H1 (cell line): ENCODE measurements at regions not wholly inside any gene's neighbourhood (a gene's known extent, or its start where the extent isn't known, plus 50 kb on each side); places are given as distances from the start of the nearest gene placed in this dataset.

Experiments used
- CTCF ChIA-PET: fragments of 300-600 bp; sonication (Branson Sonifier 250); formaldehyde crosslinking; loops from one replicate; lab custom pipeline; 2021; ENCODE audit not compliant: partially characterized antibody; lab: Charles Lee
- POLR2A ChIA-PET: fragments of 300-600 bp; sonication (Branson Sonifier 250); formaldehyde crosslinking; loops from one replicate; lab custom pipeline; 2021; ENCODE audit warnings: inconsistent platforms; ENCODE audit not compliant: partially characterized antibody; lab: Charles Lee
- DNase-seq, 2 experiments: peaks; one replicate each; pipeline versions ENCODE4 v3.0.0 to v3.0.0-alpha.2; 2010 to 2022; ENCODE audit warnings: low spot score in 2 of 2, low read depth in 1 of 2, mixed read lengths in 1 of 2
- FAIRE-seq: peaks from 2 replicates; lab custom pipeline; 2011; peaks lifted over from hg19 to GRCh38; lab: Jason Lieb, UNC
- H2AFZ ChIP-seq: 2 replicates; pipeline ENCODE4 v1.8.1; 2012; ENCODE audit warnings: low read length, inconsistent platforms
- H2AK5ac ChIP-seq: 2 replicates; pipeline ENCODE4 v1.6.1; 2013; ENCODE audit warnings: low read depth, low read length
- H2BK120ac ChIP-seq: replicated peaks from 2 replicates; pipeline ENCODE3; 2013; ENCODE audit warnings: low read depth, low read length, inconsistent platforms
- H2BK12ac ChIP-seq: 2 replicates; pipeline ENCODE4 v1.6.1; 2013; ENCODE audit warnings: low read depth, low read length
- H2BK15ac ChIP-seq: 2 replicates; pipeline ENCODE4 v1.6.1; 2013; ENCODE audit warnings: low read length
- H2BK20ac ChIP-seq: 2 replicates; pipeline ENCODE4 v1.6.1; 2013; ENCODE audit warnings: low read length
- H2BK5ac ChIP-seq: 2 replicates; pipeline ENCODE4 v1.6.1; 2013; ENCODE audit warnings: low read depth, low read length
- H3K14ac ChIP-seq: 2 replicates; pipeline ENCODE4 v1.6.1; 2013; ENCODE audit warnings: inconsistent platforms; ENCODE audit not compliant: insufficient read length
- H3K18ac ChIP-seq: 2 replicates; pipeline ENCODE4 v1.6.1; 2013; ENCODE audit warnings: low read length; ENCODE audit errors: extremely low read depth
- H3K23ac ChIP-seq: 2 replicates; pipeline ENCODE4 v1.6.1; 2013; ENCODE audit warnings: inconsistent platforms; ENCODE audit not compliant: insufficient read length
- H3K23me2 ChIP-seq: 2 replicates; pipeline ENCODE4 v1.6.1; 2013; ENCODE audit warnings: low read depth, low read length
- H3K27ac ChIP-seq: 2 replicates; pipeline ENCODE4 v1.6.1; 2011; ENCODE audit warnings: low read depth, low read length, inconsistent platforms
- H3K27me3 ChIP-seq, 4 experiments: replicated peaks in 1 of 4; 1 replicate in 1 of 4; 2 replicates in 3 of 4; pipeline versions ENCODE4 v1.6.1 to v1.8.1; 2011 to 2013; ENCODE audit warnings: low read length in 3 of 4, mild to moderate bottlenecking in 3 of 4, inconsistent platforms in 2 of 4, mixed read lengths in 2 of 4, moderate library complexity in 1 of 4; ENCODE audit not compliant: control insufficient read depth in 3 of 4, insufficient read depth in 3 of 4; ENCODE audit errors: extremely low read depth in 1 of 4
- H3K36me3 ChIP-seq, 4 experiments: 2 replicates each; pipeline versions ENCODE4 v1.6.1 to v1.8.1; 2011 to 2013; ENCODE audit warnings: mild to moderate bottlenecking in 4 of 4, low read length in 3 of 4, moderate library complexity in 2 of 4, control low read depth in 1 of 4, inconsistent platforms in 1 of 4; ENCODE audit not compliant: insufficient read depth in 4 of 4, control insufficient read depth in 2 of 4
- H3K4ac ChIP-seq: replicated peaks from 2 replicates; pipeline ENCODE3; 2013; ENCODE audit warnings: low read length, low read depth, mixed read lengths, inconsistent platforms; ENCODE audit not compliant: insufficient read length
- H3K4me1 ChIP-seq, 4 experiments: replicated peaks in 1 of 4; 1 replicate in 1 of 4; 2 replicates in 3 of 4; pipeline versions ENCODE4 v1.6.1 to v1.8.1; 2011 to 2013; ENCODE audit warnings: low read length in 3 of 4, inconsistent platforms in 2 of 4, mixed read lengths in 1 of 4; ENCODE audit not compliant: insufficient read depth in 4 of 4, control insufficient read depth in 3 of 4
- H3K4me2 ChIP-seq, 2 experiments: 2 replicates each; pipeline versions ENCODE4 v1.6.1 to v1.8.1; 2011 to 2013; ENCODE audit warnings: low read depth in 2 of 2, low read length in 2 of 2, control low read depth in 1 of 2, inconsistent platforms in 1 of 2, mild to moderate bottlenecking in 1 of 2; ENCODE audit not compliant: insufficient read depth in 1 of 2
- H3K4me3 ChIP-seq, 4 experiments: fragments of 200-600, 300-600 bp in 1 of 4; sonication (generic), shearing (Covaris generic), sonication (Bioruptor Twin) in 1 of 4; 2 replicates each; pipeline versions ENCODE4 v1.5.1 to v1.8.1; 2011 to 2016; ENCODE audit warnings: low read length in 4 of 4, low read depth in 3 of 4, control low read depth in 2 of 4, inconsistent platforms in 2 of 4, mild to moderate bottlenecking in 2 of 4, mixed read lengths in 1 of 4, moderate library complexity in 1 of 4; ENCODE audit not compliant: insufficient read depth in 2 of 4; ENCODE audit errors: extremely low read depth in 1 of 4
- H3K56ac ChIP-seq: replicated peaks from 2 replicates; pipeline ENCODE3; 2013; ENCODE audit warnings: low read depth, mild to moderate bottlenecking, mixed read lengths, low read length, inconsistent platforms; ENCODE audit not compliant: insufficient read length
- H3K79me1 ChIP-seq: 2 replicates; pipeline ENCODE4 v1.6.1; 2013; ENCODE audit warnings: low read depth, low read length, control low read depth
- H3K79me2 ChIP-seq, 2 experiments: 2 replicates each; pipeline versions ENCODE4 v1.6.1 to v1.8.1; 2012 to 2013; ENCODE audit warnings: low read length in 2 of 2, mild to moderate bottlenecking in 2 of 2, inconsistent platforms in 1 of 2; ENCODE audit not compliant: insufficient read depth in 2 of 2, control insufficient read depth in 1 of 2
- H3K9ac ChIP-seq, 4 experiments: replicated peaks in 1 of 4; 1 replicate in 1 of 4; 2 replicates in 3 of 4; pipeline versions ENCODE4 v1.6.1 to v1.8.1; 2011 to 2013; ENCODE audit warnings: low read depth in 3 of 4, low read length in 3 of 4, control low read depth in 2 of 4, mild to moderate bottlenecking in 2 of 4, moderate library complexity in 2 of 4, inconsistent platforms in 1 of 4; ENCODE audit errors: extremely low read depth in 1 of 4
- H3K9me3 ChIP-seq, 2 experiments: 2 replicates each; pipeline versions ENCODE4 v1.6.1 to v1.8.1; 2012 to 2013; ENCODE audit warnings: mild to moderate bottlenecking in 2 of 2, moderate library complexity in 2 of 2, control low read depth in 1 of 2, inconsistent platforms in 1 of 2, low read depth in 1 of 2, low read length in 1 of 2, mixed read lengths in 1 of 2; ENCODE audit not compliant: insufficient read depth in 2 of 2
- H4K20me1 ChIP-seq, 2 experiments: replicated peaks in 1 of 2; 2 replicates each; pipeline versions ENCODE3 to v1.8.1; 2011 to 2013; ENCODE audit warnings: inconsistent platforms in 2 of 2, low read length in 2 of 2, mild to moderate bottlenecking in 1 of 2; ENCODE audit not compliant: insufficient read depth in 2 of 2, control insufficient read depth in 1 of 2
- H4K5ac ChIP-seq: 2 replicates; pipeline ENCODE4 v1.6.1; 2013; ENCODE audit warnings: low read length, low read depth, mixed read lengths, inconsistent platforms; ENCODE audit not compliant: insufficient read length
- H4K8ac ChIP-seq: 2 replicates; pipeline ENCODE4 v1.8.0; 2013; ENCODE audit warnings: mild to moderate bottlenecking, moderate library complexity, low read length, inconsistent platforms; ENCODE audit not compliant: insufficient read depth; ENCODE audit errors: extremely low read depth
- H4K91ac ChIP-seq: replicated peaks from 2 replicates; pipeline ENCODE3; 2013; ENCODE audit warnings: low read length, mixed read lengths, inconsistent platforms; ENCODE audit not compliant: insufficient read length
- BCL11A ChIP-seq, 2 experiments: IDR thresholded peaks; one replicate each; pipeline ENCODE4 v1.6.1; 2011; ENCODE audit warnings: low read depth in 2 of 2, low read length in 2 of 2, mild to moderate bottlenecking in 2 of 2
- GABPA ChIP-seq: IDR thresholded peaks from 2 replicates; pipeline ENCODE4 v1.6.1; 2011; ENCODE audit warnings: mild to moderate bottlenecking, low read length, moderate library complexity, borderline replicate concordance; ENCODE audit not compliant: insufficient read depth
- GTF2F1 ChIP-seq: IDR thresholded peaks from 2 replicates; pipeline ENCODE4 v1.6.1; 2012; ENCODE audit warnings: low read depth, low read length, improper control_type of control experiment, borderline replicate concordance
- HDAC6 ChIP-seq: IDR thresholded peaks from one replicate; pipeline ENCODE4 v1.7.1; 2012; ENCODE audit warnings: low read depth, mild to moderate bottlenecking, inconsistent platforms, low read length, moderate library complexity
- KDM4A ChIP-seq: IDR thresholded peaks from one replicate; pipeline ENCODE4 v1.7.1; 2012; ENCODE audit warnings: low read depth, mild to moderate bottlenecking, moderate library complexity, low read length, inconsistent platforms; ENCODE audit not compliant: severe bottlenecking
- MAFK ChIP-seq: IDR thresholded peaks from 2 replicates; pipeline ENCODE4 v1.6.1; 2012; ENCODE audit warnings: low read depth, mild to moderate bottlenecking, improper control_type of control experiment, low read length
- NRF1 ChIP-seq: IDR thresholded peaks from 2 replicates; pipeline ENCODE4 v1.6.1; 2011; ENCODE audit warnings: mild to moderate bottlenecking, low read depth, low read length, improper control_type of control experiment
- PHF8 ChIP-seq: fragments of 200-600 bp; sonication (generic); conservative IDR thresholded peaks from 2 replicates; pipeline ENCODE4 v1.7.1; 2012; ENCODE audit warnings: low read depth, mild to moderate bottlenecking, inconsistent platforms, low read length, moderate library complexity
- SIRT6 ChIP-seq: IDR thresholded peaks from one replicate; pipeline ENCODE4 v1.7.1; 2012; ENCODE audit warnings: low read length, inconsistent platforms
- SP2 ChIP-seq: IDR thresholded peaks from 2 replicates; pipeline ENCODE4 v1.6.1; 2012; ENCODE audit warnings: mild to moderate bottlenecking, low read length, inconsistent platforms
- SUZ12 ChIP-seq: fragments of 200-600 bp; sonication (generic); IDR thresholded peaks from 2 replicates; pipeline ENCODE4 v1.6.1; 2012; ENCODE audit warnings: mild to moderate bottlenecking, inconsistent platforms, low read length, moderate library complexity, mixed read lengths
- TAF7 ChIP-seq: optimal IDR thresholded peaks from 2 replicates; pipeline ENCODE3; 2011; ENCODE audit warnings: low read depth, mild to moderate bottlenecking, inconsistent platforms, low read length, moderate library complexity, borderline replicate concordance
- WGBS, 2 experiments: shearing (Covaris generic) in 1 of 2; methylation state at CpG; one replicate each; pipeline versions ENCODE4 v1.1.6 to v1.1.7; 2013 to 2015; ENCODE audit warnings: low lambda C conversion rate in 2 of 2, mixed read lengths in 2 of 2, inconsistent platforms in 1 of 2, low coverage in 1 of 2, missing lambda C conversion rate in 1 of 2; ENCODE audit not compliant: insufficient replicate concordance in 2 of 2, insufficient coverage in 1 of 2, insufficient read length in 1 of 2; ENCODE audit errors: extremely low coverage in 1 of 2, missing lambda C conversion rate in 1 of 2; 5-methylcytosine and 5-hydroxymethylcytosine counted together

- 95% methylated on average over 5 of the region's 5 CpGs; no CpG with 5 or more reads in 1 of the 2 experiments for WGBS, 2 experiments
These were observed 206.9 kb downstream of the SPCS3 start for GRCh38 chr4:176526704-176527103.

More at GRCh38 chr4:176526704-176527103, 206.9 kb downstream of the SPCS3 start:
- no peak overlapping the region for H2BK15ac ChIP-seq
- no peak for FAIRE-seq
- H3K23ac ChIP-seq, result no peak overlapping the region
- no peak overlapping the region for H3K4me2 ChIP-seq
- no peaks in the 10 kb centered on the region for H3K23me2 ChIP-seq
- H3K36me3 ChIP-seq, result no peaks in the 10 kb centered on the region
- H3K4me1 ChIP-seq, result no peaks in the 10 kb centered on the region
- H2AK5ac ChIP-seq, result no peak overlapping the region
- H3K18ac ChIP-seq, result no peak overlapping the region
- H2BK20ac ChIP-seq, result no peak overlapping the region
- H2AFZ ChIP-seq, result no peak overlapping the region
- H2BK5ac ChIP-seq, result no peak overlapping the region
- DNase-seq, result no peak
- no peak overlapping the region for H3K4ac ChIP-seq
- TF ChIP-seq MAFK, result no peak
- TF ChIP-seq HDAC6, result no peak
- no peak for TF ChIP-seq KDM4A
- no peak for TF ChIP-seq GABPA
- no peak for TF ChIP-seq SIRT6
- TF ChIP-seq SUZ12, result no peak
- TF ChIP-seq NRF1, result no peak
- TF ChIP-seq TAF7, result no peak
- TF ChIP-seq BCL11A (IDR thresholded peaks at IDR 0.05; ENCODE audit: low read depth in 2 of 2, low read length in 2 of 2), result no peak
- no peak for TF ChIP-seq PHF8
- TF ChIP-seq GTF2F1, result no peak
- no peak for TF ChIP-seq SP2
- no peak overlapping the region for H3K4me3 ChIP-seq
- no peak overlapping the region for H3K56ac ChIP-seq
- no peak overlapping the region for H4K5ac ChIP-seq
- no peak overlapping the region for H4K91ac ChIP-seq
- H3K79me1 ChIP-seq, result no peaks in the 10 kb centered on the region
- ChIA-PET CTCF (no interaction called here), POLR2A (no interaction called here)
- no peak overlapping the region for H3K27ac ChIP-seq
- H3K27me3 ChIP-seq, result no peaks in the 10 kb centered on the region
- H3K9ac ChIP-seq, result no peak overlapping the region
- H4K20me1 ChIP-seq, result no peaks in the 10 kb centered on the region
- H2BK120ac ChIP-seq, result no peak overlapping the region
- no peaks in the 10 kb centered on the region for H3K9me3 ChIP-seq
- no peak overlapping the region for H2BK12ac ChIP-seq
- H3K79me2 ChIP-seq, result no peaks in the 10 kb centered on the region
- H3K14ac ChIP-seq, result no peak overlapping the region
- no peak overlapping the region for H4K8ac ChIP-seq
